ENCODE measurements at regions not wholly inside any gene's neighbourhood (a gene's known extent, or its start where the extent isn't known, plus 50 kb on each side); places are given as distances from the start of the nearest gene placed in this dataset.
"Not testable (repeated sequence)": the region's sequence is repeated elsewhere in the genome, so short reads cannot be mapped to it uniquely, and the experiment has no call there.

DNA sequence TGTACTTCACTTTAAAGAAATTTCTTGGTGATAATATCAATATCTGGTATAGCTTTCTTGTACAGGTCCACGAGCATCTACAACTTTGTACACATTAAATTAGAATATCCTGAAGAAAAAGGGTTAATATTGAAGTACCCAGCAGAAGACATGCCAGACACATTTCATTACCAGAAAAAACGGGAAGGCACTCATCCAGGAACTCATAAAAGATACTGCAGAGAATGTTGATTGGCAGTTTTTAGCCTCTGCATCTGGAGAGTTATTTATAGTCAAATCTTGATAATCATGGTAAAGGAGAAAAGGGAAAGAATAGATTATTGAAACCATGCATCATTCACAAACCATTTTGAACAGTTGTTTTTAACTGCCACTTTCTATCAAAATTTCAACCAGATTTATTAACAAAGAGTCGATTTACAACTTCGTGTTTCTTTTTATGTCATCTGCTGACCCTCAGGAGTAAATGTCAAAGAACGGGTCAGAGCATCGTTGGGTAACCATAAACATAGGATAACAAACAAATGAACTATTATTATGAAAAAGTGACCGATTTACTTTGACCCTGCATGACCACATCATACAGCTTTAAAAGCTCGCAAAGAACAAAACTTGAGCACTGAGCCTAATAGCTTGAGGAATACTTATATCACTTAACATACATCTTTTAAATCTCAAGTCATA, 229.2 kb upstream of the SGK1 start:
- Mint-ChIP-seq H3K4me1 (ENCODE audit: low read depth) (peaks cover 10% of the 10 kb centered on the region), H3K27ac (no peak overlapping the region), H3K27me3 (peaks cover 3% of the 10 kb centered on the region), H3K4me3 (no peak overlapping the region), H3K36me3 (ENCODE audit: low read depth) (no peaks in the 10 kb centered on the region), H3K9me3 (no peaks in the 10 kb centered on the region)
- no peak for ATAC-seq
- CTCF ChIA-PET = no interaction called here
- intact Hi-C loops (cut with micrococcal nuclease) = no loop called here
- DNase-seq = no peak
- POLR2A ChIA-PET = interaction anchor here (1.4 kb wide), 1 partner anchor 21 kb away, joined by 3 read pairs; no protein-coding TSS in a partner anchor
- TF ChIP-seq, protein P1, sequence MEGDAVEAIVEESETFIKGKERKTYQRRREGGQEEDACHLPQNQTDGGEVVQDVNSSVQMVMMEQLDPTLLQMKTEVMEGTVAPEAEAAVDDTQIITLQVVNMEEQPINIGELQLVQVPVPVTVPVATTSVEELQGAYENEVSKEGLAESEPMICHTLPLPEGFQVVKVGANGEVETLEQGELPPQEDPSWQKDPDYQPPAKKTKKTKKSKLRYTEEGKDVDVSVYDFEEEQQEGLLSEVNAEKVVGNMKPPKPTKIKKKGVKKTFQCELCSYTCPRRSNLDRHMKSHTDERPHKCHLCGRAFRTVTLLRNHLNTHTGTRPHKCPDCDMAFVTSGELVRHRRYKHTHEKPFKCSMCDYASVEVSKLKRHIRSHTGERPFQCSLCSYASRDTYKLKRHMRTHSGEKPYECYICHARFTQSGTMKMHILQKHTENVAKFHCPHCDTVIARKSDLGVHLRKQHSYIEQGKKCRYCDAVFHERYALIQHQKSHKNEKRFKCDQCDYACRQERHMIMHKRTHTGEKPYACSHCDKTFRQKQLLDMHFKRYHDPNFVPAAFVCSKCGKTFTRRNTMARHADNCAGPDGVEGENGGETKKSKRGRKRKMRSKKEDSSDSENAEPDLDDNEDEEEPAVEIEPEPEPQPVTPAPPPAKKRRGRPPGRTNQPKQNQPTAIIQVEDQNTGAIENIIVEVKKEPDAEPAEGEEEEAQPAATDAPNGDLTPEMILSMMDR (IDR thresholded peaks at IDR 0.05) = no peak

DNA sequence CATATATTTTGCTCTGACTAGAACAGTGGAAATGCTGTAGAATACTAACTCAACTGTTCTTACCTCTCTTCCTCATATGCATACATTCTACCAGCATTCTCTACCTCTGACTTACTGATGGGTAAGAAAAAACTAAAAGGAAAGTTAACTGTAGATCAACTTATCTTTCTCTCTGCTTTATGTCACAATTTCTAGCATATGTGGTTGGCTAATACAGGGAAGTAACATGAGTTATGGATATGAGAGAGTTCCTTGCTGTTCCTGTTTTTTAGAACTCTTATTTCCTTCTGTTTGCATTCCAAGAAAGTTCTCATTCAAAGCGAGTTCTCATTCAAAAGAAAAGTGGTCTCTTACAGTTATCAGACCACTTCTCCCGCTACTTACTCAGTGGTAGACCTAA, 226.8 kb upstream of the SGK1 start:
- H3K27ac Mint-ChIP-seq = no peak overlapping the region
- no peak for ATAC-seq

DNA sequence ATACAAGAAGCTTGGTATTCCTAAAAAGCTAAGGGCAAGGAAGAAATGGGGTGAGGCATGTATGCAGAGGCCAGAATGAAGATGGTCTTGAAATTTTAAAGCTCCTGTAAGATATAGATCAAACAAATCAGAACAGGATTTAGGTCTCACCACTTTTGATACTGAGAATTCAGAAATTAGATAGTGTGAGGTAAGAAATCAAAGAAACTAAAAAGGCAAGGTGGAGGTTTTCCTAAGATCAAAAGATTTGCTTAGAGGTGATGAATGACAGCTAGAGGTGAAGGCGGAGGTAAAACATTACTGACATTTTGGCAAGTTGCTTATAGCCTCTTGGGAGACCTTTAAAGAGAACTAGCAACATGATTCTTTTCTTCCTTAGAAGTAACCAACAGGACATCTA, 225.2 kb upstream of the SGK1 start:
- intact Hi-C loops (cut with micrococcal nuclease) = no loop called here
- CTCF ChIA-PET = interaction anchor here (0.7 to 1.5 kb wide), 3 partner anchors 98 to 363 kb away, joined by 3 to 5 read pairs (median 3); no protein-coding TSS in a partner anchor
- Mint-ChIP-seq H3K4me1 (ENCODE audit: low read depth) (peaks cover 24% of the 10 kb centered on the region), H3K27me3 (peaks cover 5% of the 10 kb centered on the region), H3K27ac (no peak overlapping the region), H3K36me3 (ENCODE audit: low read depth) (no peaks in the 10 kb centered on the region), H3K9me3 (no peaks in the 10 kb centered on the region), H3K4me3 (no peak overlapping the region)
- ATAC-seq = peak; percentile 56
- POLR2A ChIA-PET = no interaction called here
- DNase-seq = no peak
- TF ChIP-seq, protein P1 (IDR thresholded peaks at IDR 0.05) = no peak

More for the DNA sequence above, 226.8 kb upstream of the SGK1 start:
- Mint-ChIP-seq H3K9me3 (no peaks in the 10 kb centered on the region), H3K27me3 (peaks cover 4% of the 10 kb centered on the region), H3K4me1 (ENCODE audit: low read depth) (peaks cover 23% of the 10 kb centered on the region), H3K36me3 (ENCODE audit: low read depth) (no peaks in the 10 kb centered on the region), H3K4me3 (no peak overlapping the region)
- intact Hi-C loops (cut with micrococcal nuclease) = no loop called here
- TF ChIP-seq, protein P1 (IDR thresholded peaks at IDR 0.05) = no peak
- POLR2A ChIA-PET = no interaction called here
- DNase-seq = no peak
- CTCF ChIA-PET = no interaction called here

DNA sequence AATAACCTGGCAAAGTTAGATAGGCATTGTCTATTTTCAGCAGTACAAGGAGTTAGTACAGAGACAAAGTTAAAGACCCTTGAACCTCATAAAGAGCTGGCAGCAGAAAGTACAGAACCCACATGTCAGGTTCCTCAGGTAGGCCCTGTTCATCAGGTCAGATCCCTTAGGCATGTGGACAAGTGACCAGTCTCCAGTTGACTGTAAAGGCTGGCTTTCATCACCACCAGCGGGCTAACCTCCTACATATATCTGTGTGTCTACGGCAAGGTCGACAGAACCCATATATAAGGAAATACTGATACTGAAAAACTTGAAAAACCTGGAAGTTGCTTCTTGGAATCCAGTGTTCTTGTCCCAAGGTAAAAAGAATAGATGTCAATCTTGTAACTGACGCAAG, 223.1 kb upstream of the SGK1 start:
- POLR2A ChIA-PET = interaction anchor here (0.6 kb wide), 1 partner anchor 73 kb away, joined by 3 read pairs; no protein-coding TSS in a partner anchor
- H3K27me3 Mint-ChIP-seq = peaks cover 2% of the 10 kb centered on the region
- no peak overlapping the region for H3K27ac Mint-ChIP-seq
- intact Hi-C loops (cut with micrococcal nuclease) = no loop called here
- TF ChIP-seq, protein P1 (IDR thresholded peaks at IDR 0.05) = no peak
- H3K36me3 Mint-ChIP-seq (ENCODE audit: low read depth) = no peaks in the 10 kb centered on the region
- CTCF ChIA-PET = no interaction called here
- no peak overlapping the region for H3K4me3 Mint-ChIP-seq
- H3K9me3 Mint-ChIP-seq = no peaks in the 10 kb centered on the region
- no peak for DNase-seq
- ATAC-seq = no peak
- peaks cover 24% of the 10 kb centered on the region for H3K4me1 Mint-ChIP-seq (ENCODE audit: low read depth)

DNA sequence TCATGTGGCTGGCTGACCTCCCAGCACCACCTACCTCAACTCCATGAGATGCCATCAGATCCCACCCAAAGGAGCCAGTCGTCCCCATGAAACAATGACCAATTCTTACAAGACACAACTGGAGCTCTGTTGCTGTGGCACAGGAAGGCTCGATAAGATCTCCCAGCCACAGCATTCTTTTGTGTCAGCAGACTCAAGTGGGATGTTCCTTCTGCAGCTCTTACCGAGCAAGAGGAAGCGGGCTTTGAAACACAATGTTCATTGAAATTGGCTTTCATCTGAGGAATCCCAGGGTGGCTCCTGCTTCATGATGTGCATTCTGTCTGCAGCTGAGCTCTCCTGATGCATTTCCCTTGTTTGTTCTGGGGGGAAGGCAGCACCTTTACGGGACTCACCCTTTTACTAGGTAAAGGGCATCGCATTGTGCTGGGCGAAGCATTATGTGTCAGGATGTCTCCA, 222.0 kb upstream of the SGK1 start:
- Mint-ChIP-seq H3K4me1 (ENCODE audit: low read depth) (peaks cover 28% of the 10 kb centered on the region), H3K4me3 (no peak overlapping the region), H3K27ac (no peak overlapping the region), H3K27me3 (peaks cover 2% of the 10 kb centered on the region), H3K36me3 (ENCODE audit: low read depth) (no peaks in the 10 kb centered on the region), H3K9me3 (no peaks in the 10 kb centered on the region)
- ATAC-seq = peak; percentile 20
- no peak for DNase-seq
- POLR2A ChIA-PET = no interaction called here
- CTCF ChIA-PET = interaction anchor here (1.7 kb wide), 1 partner anchor 101 kb away, joined by 7 read pairs; no protein-coding TSS in a partner anchor
- TF ChIP-seq, protein P1 (IDR thresholded peaks at IDR 0.05) = no peak
- intact Hi-C loops (cut with micrococcal nuclease) = no loop called here

DNA sequence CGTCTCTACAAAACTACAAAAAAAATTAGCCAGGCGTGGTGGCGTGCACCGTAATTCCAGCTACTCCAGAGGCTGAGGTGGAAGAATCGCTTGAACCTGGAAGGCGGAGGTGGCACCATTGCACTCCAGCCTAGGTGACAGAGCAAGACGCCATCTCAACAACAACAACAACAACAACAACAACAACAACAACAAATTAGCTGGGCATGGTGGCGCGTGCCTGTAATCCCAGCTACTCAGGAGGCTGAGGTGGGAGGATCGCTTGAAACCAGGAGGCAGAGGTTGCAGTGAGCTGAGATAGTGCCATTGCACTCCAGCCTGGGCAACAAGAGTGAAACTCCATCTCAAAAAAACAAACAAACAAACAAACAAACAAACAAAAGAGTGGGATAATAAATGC, 219.9 kb upstream of the SGK1 start:
- intact Hi-C loops (cut with micrococcal nuclease); H3K27me3 Mint-ChIP-seq; H3K36me3 Mint-ChIP-seq (ENCODE audit: low read depth); ATAC-seq; POLR2A ChIA-PET; H3K4me3 Mint-ChIP-seq; CTCF ChIA-PET; H3K9me3 Mint-ChIP-seq; H3K27ac Mint-ChIP-seq; DNase-seq: not testable (repeated sequence)
- peaks cover 30% of the 10 kb centered on the region for H3K4me1 Mint-ChIP-seq (ENCODE audit: low read depth)
